DOHH2 (cell line): ENCODE measurements at regions not wholly inside any gene's neighbourhood (a gene's known extent, or its start where the extent isn't known, plus 50 kb on each side); places are given as distances from the start of the nearest gene placed in this dataset.

Experiments
- CTCF ChIP-seq: fragments of 200-600 bp; sonication (generic); IDR thresholded peaks from one replicate; pipeline ENCODE4 v1.5.1; 2014; ENCODE audit warnings: antibody characterized with exemption, mild to moderate bottlenecking, low read depth, low read length; ENCODE audit not compliant: poor library complexity, severe bottlenecking
- EZH2phosphoT487 ChIP-seq: fragments of 200-600 bp; sonication (generic); IDR thresholded peaks from 2 replicates; pipeline ENCODE4 v1.6.1; 2017; ENCODE audit warnings: borderline replicate concordance, mild to moderate bottlenecking, antibody characterized with exemption, low read length, moderate library complexity, mixed read lengths

- TF ChIP-seq CTCF, result no peak
- no peak for TF ChIP-seq EZH2phosphoT487
Measured at GRCh38 chr2:236641051-236641726, 71.6 kb downstream of the ACKR3 start.
